GM23248 (cell line): ENCODE measurements at regions not wholly inside any gene's neighbourhood (a gene's known extent, or its start where the extent isn't known, plus 50 kb on each side); places are given as distances from the start of the nearest gene placed in this dataset.

Experiments
- DNase-seq: peaks from one replicate; pipeline ENCODE4 v3.0.0-alpha.2; 2015
- H2AFZ ChIP-seq: fragments of 200-600 bp; sonication (generic); 2 replicates; pipeline ENCODE4 v1.6.1; 2016; ENCODE audit warnings: antibody characterized with exemption
- H3F3A ChIP-seq: fragments of 200-600 bp; sonication (generic); 2 replicates; pipeline ENCODE4 v1.6.1; 2016; ENCODE audit warnings: mild to moderate bottlenecking, antibody characterized with exemption, mixed run types; ENCODE audit not compliant: insufficient read depth
- H3K27ac ChIP-seq: fragments of 200-600 bp; sonication (generic); 2 replicates; pipeline ENCODE4 v1.5.1; 2016; ENCODE audit warnings: mild to moderate bottlenecking
- H3K27me3 ChIP-seq: fragments of 200-600 bp; sonication (generic); replicated peaks from 2 replicates; pipeline ENCODE4 v1.6.1; 2016; ENCODE audit warnings: mild to moderate bottlenecking; ENCODE audit not compliant: insufficient read depth
- H3K36me3 ChIP-seq: fragments of 200-600 bp; sonication (generic); 2 replicates; pipeline ENCODE4 v1.6.1; 2016; ENCODE audit warnings: low read depth, mild to moderate bottlenecking
- H3K4me1 ChIP-seq: fragments of 200-600 bp; sonication (generic); 2 replicates; pipeline ENCODE4 v1.6.1; 2016; ENCODE audit warnings: mild to moderate bottlenecking; ENCODE audit not compliant: insufficient read depth
- H3K4me2 ChIP-seq: fragments of 200-600 bp; sonication (generic); one replicate; pipeline ENCODE4 v1.6.1; 2016; ENCODE audit warnings: mild to moderate bottlenecking; ENCODE audit not compliant: unreplicated experiment
- H3K4me3 ChIP-seq: fragments of 200-600 bp; sonication (generic); 2 replicates; pipeline ENCODE4 v1.5.1; 2016; ENCODE audit warnings: mild to moderate bottlenecking
- H3K79me2 ChIP-seq: fragments of 200-600 bp; sonication (generic); 2 replicates; pipeline ENCODE4 v1.6.1; 2016; ENCODE audit warnings: mild to moderate bottlenecking; ENCODE audit not compliant: insufficient read depth
- H3K9ac ChIP-seq: fragments of 200-600 bp; sonication (generic); 2 replicates; pipeline ENCODE4 v1.6.1; 2016; ENCODE audit warnings: mild to moderate bottlenecking
- H3K9me2 ChIP-seq: fragments of 200-600 bp; sonication (generic); 2 replicates; pipeline ENCODE4 v1.6.1; 2016; ENCODE audit warnings: mixed run types, mild to moderate bottlenecking, moderate library complexity; ENCODE audit not compliant: insufficient read depth
- H3K9me3 ChIP-seq: fragments of 200-600 bp; sonication (generic); one replicate; pipeline ENCODE4 v1.6.1; 2017; ENCODE audit warnings: low read depth
- H4K20me1 ChIP-seq: fragments of 200-600 bp; sonication (generic); 2 replicates; pipeline ENCODE4 v1.6.0; 2016; ENCODE audit not compliant: insufficient read depth
- EZH2 ChIP-seq: fragments of 200-600 bp; sonication (generic); IDR thresholded peaks from 2 replicates; pipeline ENCODE4 v1.6.1; 2018; ENCODE audit warnings: antibody characterized with exemption, mild to moderate bottlenecking; ENCODE audit not compliant: insufficient read depth, poor library complexity, severe bottlenecking
- EZH2phosphoT487 ChIP-seq: fragments of 200-600 bp; sonication (generic); IDR thresholded peaks from 2 replicates; pipeline ENCODE4 v1.6.1; 2018; ENCODE audit warnings: antibody characterized with exemption, moderate library complexity, mild to moderate bottlenecking, low read depth; ENCODE audit not compliant: insufficient read depth
- WGBS, 2 experiments: methylation state at CpG; one replicate each; pipeline ENCODE4 v1.1.6; 2015 to 2017; ENCODE audit warnings: low lambda C conversion rate in 2 of 2, low coverage in 1 of 2; ENCODE audit errors: missing lambda C conversion rate in 2 of 2; 5-methylcytosine and 5-hydroxymethylcytosine counted together
- in situ Hi-C: fragments of 300-500 bp; cut with MboI; formaldehyde crosslinking; loops from 2 replicates; pipeline ENCODE4 v1.15.0; 2020

GRCh38 chr4:114076899-114077570 is 97.6 kb upstream of the ARSJ start:
- WGBS, 2 experiments: 50 to 52% methylated on average over 1 of the region's 1 CpG
- in situ Hi-C loops: no loop called here
- H3K4me2 ChIP-seq: peak overlapping the region; percentile 81
- DNase-seq: peak; percentile 40
- no peaks in the 10 kb centered on the region for H3K79me2 ChIP-seq
- peaks cover 34% of the 10 kb centered on the region for H3F3A ChIP-seq
- peak overlapping the region; percentile 65 for H3K27ac ChIP-seq
- H3K4me1 ChIP-seq: peaks cover 23% of the 10 kb centered on the region
- no peaks in the 10 kb centered on the region for H3K9me3 ChIP-seq
- H3K36me3 ChIP-seq: no peaks in the 10 kb centered on the region
- no peaks in the 10 kb centered on the region for H4K20me1 ChIP-seq
- H3K9ac ChIP-seq: no peak overlapping the region
- H3K9me2 ChIP-seq: no peaks in the 10 kb centered on the region
- TF ChIP-seq EZH2 (no peak), EZH2phosphoT487 (no peak)
- H3K27me3 ChIP-seq: no peaks in the 10 kb centered on the region
- H2AFZ ChIP-seq: no peak overlapping the region
- H3K4me3 ChIP-seq: 0 out of 2 replicates have a peak overlapping the region, but pooled peaks have one; percentile 8

- no peaks in the 10 kb centered on the region for H4K20me1 ChIP-seq
- peak overlapping the region; percentile 81 for H3K4me2 ChIP-seq
- in situ Hi-C loops: no loop called here
- DNase-seq: peak; percentile 93
- no peak for TF ChIP-seq EZH2
- peak overlapping the region; percentile 65 for H3K27ac ChIP-seq
- no peaks in the 10 kb centered on the region for H3K9me3 ChIP-seq
- H3K79me2 ChIP-seq: no peaks in the 10 kb centered on the region
- H3K9ac ChIP-seq: no peak overlapping the region
- H3K27me3 ChIP-seq: no peaks in the 10 kb centered on the region
- no peaks in the 10 kb centered on the region for H3K9me2 ChIP-seq
- H3K4me1 ChIP-seq: peaks cover 29% of the 10 kb centered on the region
- H3K36me3 ChIP-seq: no peaks in the 10 kb centered on the region
- 0 out of 2 replicates have a peak overlapping the region, but pooled peaks have one; percentile 8 for H3K4me3 ChIP-seq
- no peak overlapping the region for H2AFZ ChIP-seq
- peaks cover 34% of the 10 kb centered on the region for H3F3A ChIP-seq
These were observed 98.2 kb upstream of the ARSJ start for GRCh38 chr4:114077610-114078009.

DNA sequence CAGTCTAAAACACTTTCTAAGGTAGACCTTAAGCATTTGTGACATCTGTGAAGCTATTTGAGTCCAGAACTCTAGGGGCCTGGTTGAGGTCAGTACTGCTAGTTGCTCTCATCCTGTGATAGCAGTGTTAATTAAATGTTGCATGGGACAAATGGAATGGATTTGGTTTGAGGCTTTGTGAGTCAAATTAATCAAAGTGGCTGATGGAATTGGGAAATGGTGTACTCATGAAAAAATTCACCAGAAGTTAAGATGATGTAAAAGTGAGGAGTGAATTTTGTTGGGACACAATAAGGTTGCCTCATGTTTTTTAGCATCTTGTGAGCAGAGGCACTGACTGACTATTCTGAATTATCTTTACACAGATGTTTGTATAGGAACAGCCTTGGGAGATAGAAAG is 99.2 kb upstream of the ARSJ start:
- Histone ChIP-seq H3K27ac (peak overlapping the region; percentile 65; the same call in 1 of the 2 replicates), H3K79me2 (no peaks in the 10 kb centered on the region), H3K4me3 (no peak overlapping the region), H3F3A (peaks cover 34% of the 10 kb centered on the region), H3K4me1 (peaks cover 29% of the 10 kb centered on the region), H2AFZ (no peak overlapping the region), H3K9me2 (no peaks in the 10 kb centered on the region), H4K20me1 (no peaks in the 10 kb centered on the region), H3K36me3 (no peaks in the 10 kb centered on the region), H3K9me3 (no peaks in the 10 kb centered on the region), H3K27me3 (no peaks in the 10 kb centered on the region), H3K9ac (no peak overlapping the region), H3K4me2 (no peak overlapping the region)
- TF ChIP-seq EZH2 (no peak), EZH2phosphoT487 (no peak)
- DNase-seq: peak; percentile 30
- in situ Hi-C loops: no loop called here

DNA sequence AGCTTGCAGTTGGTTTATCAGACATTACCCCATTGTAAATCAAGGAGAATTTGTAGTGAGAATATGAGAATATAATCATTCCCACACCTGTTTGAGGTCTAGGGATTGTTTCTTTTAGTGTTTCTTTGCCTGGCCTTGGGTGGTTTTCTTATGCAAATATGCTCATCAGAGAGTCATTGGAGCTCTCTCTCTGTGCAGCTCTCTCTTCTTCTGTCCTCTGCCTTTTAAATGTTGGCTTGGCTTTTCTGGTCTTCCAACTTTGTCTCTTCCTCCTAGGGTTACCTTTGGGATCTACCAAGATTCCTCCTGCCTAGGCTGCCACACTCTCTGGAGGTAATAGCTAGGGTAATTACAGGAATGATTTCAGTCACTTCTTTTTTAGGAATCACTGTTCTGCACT is 102.3 kb upstream of the ARSJ start:
- H2AFZ ChIP-seq: no peak overlapping the region
- H3K4me1 ChIP-seq: peaks cover 31% of the 10 kb centered on the region
- no peaks in the 10 kb centered on the region for H3K36me3 ChIP-seq
- H3K4me2 ChIP-seq: no peak overlapping the region
- no peaks in the 10 kb centered on the region for H3K79me2 ChIP-seq
- no peak overlapping the region for H3K27ac ChIP-seq
- H3K9me2 ChIP-seq: no peaks in the 10 kb centered on the region
- no peaks in the 10 kb centered on the region for H4K20me1 ChIP-seq
- peaks cover 26% of the 10 kb centered on the region for H3F3A ChIP-seq
- in situ Hi-C loops: no loop called here
- H3K9me3 ChIP-seq: no peaks in the 10 kb centered on the region
- no peak overlapping the region for H3K4me3 ChIP-seq
- TF ChIP-seq EZH2phosphoT487 (no peak), EZH2 (no peak)
- DNase-seq: no peak
- H3K9ac ChIP-seq: no peak overlapping the region
- H3K27me3 ChIP-seq: no peaks in the 10 kb centered on the region

- DNase-seq: peak; percentile 18
- Histone ChIP-seq H3K4me2 (no peak overlapping the region), H3K27me3 (no peaks in the 10 kb centered on the region), H3K79me2 (no peaks in the 10 kb centered on the region), H3K9me2 (no peaks in the 10 kb centered on the region), H3K36me3 (no peaks in the 10 kb centered on the region), H3F3A (peaks cover 26% of the 10 kb centered on the region), H3K9ac (no peak overlapping the region), H3K27ac (no peak overlapping the region), H3K4me1 (peaks cover 31% of the 10 kb centered on the region), H3K4me3 (no peak overlapping the region), H2AFZ (no peak overlapping the region), H3K9me3 (no peaks in the 10 kb centered on the region), H4K20me1 (no peaks in the 10 kb centered on the region)
- TF ChIP-seq EZH2 (no peak), EZH2phosphoT487 (no peak)
- 43 to 51% methylated on average over 6 of the region's 6 CpGs for WGBS, 2 experiments
- in situ Hi-C loops: no loop called here
These were observed 102.9 kb upstream of the ARSJ start for GRCh38 chr4:114082348-114082747.
